Liver (tissue), 2 donors: ENCODE measurements at regions not wholly inside any gene's neighbourhood (a gene's known extent, or its start where the extent isn't known, plus 50 kb on each side); places are given as distances from the start of the nearest gene placed in this dataset.

Experiments
- CTCF ChIP-seq: fragments of 150-350 bp; IDR thresholded peaks from 2 replicates; pipeline ENCODE4 v1.5.1; 2017; ENCODE audit warnings: improper control_type of control experiment, low read depth, low read length; ENCODE audit not compliant: missing input control
- MAX ChIP-seq: IDR thresholded peaks from 2 replicates; pipeline ENCODE4 v1.6.1; 2016; ENCODE audit warnings: antibody characterized with exemption
- donor health status: healthy.

GRCh38 chr22:44404341-44405020 is 91.7 kb upstream of the SHISAL1 start:
- TF ChIP-seq CTCF, result no peak
- no peak for TF ChIP-seq MAX
